Neural cell (in vitro differentiated cells): ENCODE measurements at regions not wholly inside any gene's neighbourhood (a gene's known extent, or its start where the extent isn't known, plus 50 kb on each side); places are given as distances from the start of the nearest gene placed in this dataset.

Experiments
- H2AFZ ChIP-seq: fragments of 200-600, 300-800 bp; sonication (generic), shearing (Covaris generic); 2 replicates; pipeline ENCODE4 v1.6.0; 2014; ENCODE audit warnings: low read depth, mild to moderate bottlenecking, antibody characterized with exemption, low read length, moderate library complexity
- H3F3A ChIP-seq: fragments of 200-600 bp; shearing (Covaris generic); 2 replicates; pipeline ENCODE4 v1.6.1; 2016; ENCODE audit warnings: mild to moderate bottlenecking, moderate library complexity, mixed read lengths, antibody characterized with exemption, low read length; ENCODE audit not compliant: insufficient read depth, poor library complexity, severe bottlenecking
- H3K27ac ChIP-seq: fragments of 200-600, 300-800 bp; sonication (generic), shearing (Covaris generic); 2 replicates; pipeline ENCODE4 v1.5.1; 2014; ENCODE audit warnings: mild to moderate bottlenecking, low read length, moderate library complexity
- H3K27me3 ChIP-seq: fragments of 300-800, 200-600 bp; sonication (generic), shearing (Covaris generic); 2 replicates; pipeline ENCODE4 v1.6.0; 2014; ENCODE audit warnings: mild to moderate bottlenecking, low read depth, low read length, moderate library complexity; ENCODE audit not compliant: insufficient read depth
- H3K36me3 ChIP-seq: fragments of 300-800, 200-600 bp; sonication (generic), shearing (Covaris generic); 2 replicates; pipeline ENCODE4 v1.5.1; 2014; ENCODE audit warnings: mild to moderate bottlenecking, antibody characterized with exemption, low read length, moderate library complexity; ENCODE audit not compliant: insufficient read depth
- H3K4me2 ChIP-seq: fragments of 300-800, 200-600 bp; sonication (generic), shearing (Covaris generic); 2 replicates; pipeline ENCODE4 v1.6.0; 2014; ENCODE audit warnings: mild to moderate bottlenecking, low read length
- H3K4me3 ChIP-seq: fragments of 300-800, 200-600 bp; sonication (generic), shearing (Covaris generic); 2 replicates; pipeline ENCODE4 v1.5.1; 2014; ENCODE audit warnings: mild to moderate bottlenecking, low read length, moderate library complexity
- H3K79me2 ChIP-seq: fragments of 200-600 bp; shearing (Covaris generic); replicated peaks from 2 replicates; pipeline ENCODE4 v1.6.0; 2014; ENCODE audit warnings: mild to moderate bottlenecking, low read length, moderate library complexity; ENCODE audit not compliant: insufficient read depth
- H3K9ac ChIP-seq: fragments of 300-800, 200-600 bp; sonication (generic), shearing (Covaris generic); 2 replicates; pipeline ENCODE4 v1.6.1; 2016; ENCODE audit warnings: mild to moderate bottlenecking, low read length, mixed read lengths
- H3K9me2 ChIP-seq: fragments of 200-600 bp; shearing (Covaris generic); 2 replicates; pipeline ENCODE4 v1.6.1; 2016; ENCODE audit warnings: mild to moderate bottlenecking, low read length, mixed read lengths; ENCODE audit not compliant: insufficient read depth
- H3K9me3 ChIP-seq: fragments of 200-600, 300-800 bp; sonication (generic), shearing (Covaris generic); 2 replicates; pipeline ENCODE4 v1.6.1; 2016; ENCODE audit warnings: mild to moderate bottlenecking, mixed run types, low read length, moderate library complexity, mixed read lengths
- H4K20me1 ChIP-seq: fragments of 200-600 bp; shearing (Covaris generic); 2 replicates; pipeline ENCODE4 v1.6.1; 2016; ENCODE audit warnings: mild to moderate bottlenecking, mixed run types; ENCODE audit not compliant: insufficient read depth
- CTCF ChIP-seq: fragments of 450-650 bp; IDR thresholded peaks from 2 replicates; pipeline ENCODE4 v1.5.1; 2014; ENCODE audit warnings: antibody characterized with exemption, mild to moderate bottlenecking, moderate library complexity; ENCODE audit not compliant: poor library complexity, severe bottlenecking
- EP300 ChIP-seq: fragments of 450-650 bp; conservative IDR thresholded peaks from 2 replicates; pipeline ENCODE4 v1.6.1; 2014; ENCODE audit warnings: antibody characterized with exemption, mild to moderate bottlenecking, moderate library complexity; ENCODE audit not compliant: poor library complexity, severe bottlenecking
- EZH2 ChIP-seq: fragments of 200-600, 300-800 bp; shearing (Covaris generic), sonication (generic); IDR thresholded peaks from 2 replicates; pipeline ENCODE4 v1.6.1; 2014; ENCODE audit warnings: antibody characterized with exemption, low read length, borderline replicate concordance, mild to moderate bottlenecking; ENCODE audit not compliant: insufficient read depth, poor library complexity, severe bottlenecking
- MXI1 ChIP-seq: fragments of 450-650 bp; conservative IDR thresholded peaks from 2 replicates; pipeline ENCODE4 v1.6.1; 2014; ENCODE audit warnings: antibody characterized with exemption, mild to moderate bottlenecking; ENCODE audit not compliant: poor library complexity, severe bottlenecking
- POLR2AphosphoS5 ChIP-seq: IDR thresholded peaks from 2 replicates; pipeline ENCODE4 v1.6.1; 2012
- RAD21 ChIP-seq: fragments of 450-650 bp; conservative IDR thresholded peaks from 2 replicates; pipeline ENCODE4 v1.6.1; 2014; ENCODE audit warnings: antibody characterized with exemption, mild to moderate bottlenecking, moderate library complexity
- REST ChIP-seq: IDR thresholded peaks from 2 replicates; pipeline ENCODE4 v1.6.1; 2012; ENCODE audit warnings: borderline replicate concordance
- SMC3 ChIP-seq: fragments of 450-650 bp; conservative IDR thresholded peaks from 2 replicates; pipeline ENCODE4 v1.6.1; 2014; ENCODE audit warnings: antibody characterized with exemption, mild to moderate bottlenecking, moderate library complexity; ENCODE audit not compliant: poor library complexity
- TAF1 ChIP-seq: IDR thresholded peaks from 2 replicates; pipeline ENCODE4 v1.6.1; 2012; ENCODE audit warnings: low read depth

- Histone ChIP-seq H3K9me3 (no peaks in the 10 kb centered on the region), H4K20me1 (no peaks in the 10 kb centered on the region), H3F3A (no peaks in the 10 kb centered on the region), H3K79me2 (no peaks in the 10 kb centered on the region), H3K9ac (no peak overlapping the region), H2AFZ (no peak overlapping the region), H3K4me3 (no peak overlapping the region), H3K9me2 (no peaks in the 10 kb centered on the region), H3K36me3 (no peaks in the 10 kb centered on the region), H3K27me3 (no peaks in the 10 kb centered on the region), H3K27ac (no peak overlapping the region), H3K4me2 (no peak overlapping the region)
- TF ChIP-seq SMC3 (no peak), EP300 (no peak), MXI1 (no peak), TAF1 (no peak)
Measured at GRCh38 chr11:81634483-81634882, 1099.2 kb downstream of the FAM181B start.

- no peaks in the 10 kb centered on the region for H3K36me3 ChIP-seq
- no peak for TF ChIP-seq CTCF
- no peak for TF ChIP-seq SMC3
- TF ChIP-seq MXI1 = no peak
- no peak for TF ChIP-seq REST
- no peak for TF ChIP-seq TAF1
- TF ChIP-seq RAD21 = no peak
- no peak for TF ChIP-seq EP300
- TF ChIP-seq EZH2 = no peak
- TF ChIP-seq POLR2AphosphoS5 = no peak
- H2AFZ ChIP-seq = no peak overlapping the region
Measured at GRCh38 chr11:81602508-81602907, 1131.2 kb downstream of the FAM181B start.

GRCh38 chr11:81596704-81597103, 1137.0 kb downstream of the FAM181B start:
- H3K79me2 ChIP-seq = no peaks in the 10 kb centered on the region

More at GRCh38 chr11:81602508-81602907, 1131.2 kb downstream of the FAM181B start:
- H3K9ac ChIP-seq = no peak overlapping the region
- no peaks in the 10 kb centered on the region for H3K9me2 ChIP-seq
- H3K79me2 ChIP-seq = no peaks in the 10 kb centered on the region
- H4K20me1 ChIP-seq = no peaks in the 10 kb centered on the region
- H3K27me3 ChIP-seq = no peaks in the 10 kb centered on the region
- no peaks in the 10 kb centered on the region for H3K9me3 ChIP-seq
- no peaks in the 10 kb centered on the region for H3F3A ChIP-seq
- no peak overlapping the region for H3K27ac ChIP-seq
- no peak overlapping the region for H3K4me3 ChIP-seq
- no peak overlapping the region for H3K4me2 ChIP-seq

More at GRCh38 chr11:81596704-81597103, 1137.0 kb downstream of the FAM181B start:
- no peak overlapping the region for H3K27ac ChIP-seq
- H4K20me1 ChIP-seq = no peaks in the 10 kb centered on the region
- TF ChIP-seq EZH2 = no peak
- TF ChIP-seq SMC3 = no peak
- TF ChIP-seq REST = no peak
- TF ChIP-seq CTCF = no peak
- no peak for TF ChIP-seq TAF1
- TF ChIP-seq EP300 = no peak
- no peak for TF ChIP-seq POLR2AphosphoS5
- no peak for TF ChIP-seq RAD21
- no peak for TF ChIP-seq MXI1
- no peak overlapping the region for H3K4me3 ChIP-seq
- H3K4me2 ChIP-seq = no peak overlapping the region
- no peaks in the 10 kb centered on the region for H3K9me3 ChIP-seq
- no peaks in the 10 kb centered on the region for H3K9me2 ChIP-seq
- H3K36me3 ChIP-seq = no peaks in the 10 kb centered on the region
- H3K9ac ChIP-seq = no peak overlapping the region
- no peak overlapping the region for H2AFZ ChIP-seq
- no peaks in the 10 kb centered on the region for H3K27me3 ChIP-seq
- no peaks in the 10 kb centered on the region for H3F3A ChIP-seq
